ENCODE measurements at regions not wholly inside any gene's neighbourhood (a gene's known extent, or its start where the extent isn't known, plus 50 kb on each side); places are given as distances from the start of the nearest gene placed in this dataset.

- no peak for TF ChIP-seq BCL11A (IDR thresholded peaks at IDR 0.05; ENCODE audit: low read depth in 2 of 2, low read length in 2 of 2)
- TF ChIP-seq CTBP2 (IDR thresholded peaks at IDR 0.05; ENCODE audit: borderline replicate concordance, insufficient read depth, insufficient read length, low read length): no peak
- TF ChIP-seq TEAD4 (IDR thresholded peaks at IDR 0.05; ENCODE audit: low read depth, low read length): no peak
Measured at GRCh38 chr10:109737009-109737408, 186.3 kb downstream of the XPNPEP1 start (continued).
